IPS-20b (cell line): ENCODE measurements at regions not wholly inside any gene's neighbourhood (a gene's known extent, or its start where the extent isn't known, plus 50 kb on each side); places are given as distances from the start of the nearest gene placed in this dataset.

Experiments
- H3K27ac ChIP-seq: one replicate; pipeline ENCODE4 v1.5.1; 2013; ENCODE audit warnings: low read length
- H3K27me3 ChIP-seq: 2 replicates; pipeline ENCODE4 v1.6.1; 2013; ENCODE audit warnings: mild to moderate bottlenecking, low read length, inconsistent platforms; ENCODE audit not compliant: insufficient read depth
- H3K36me3 ChIP-seq: 2 replicates; pipeline ENCODE4 v1.6.1; 2013; ENCODE audit warnings: low read depth, mild to moderate bottlenecking, inconsistent platforms, low read length, moderate library complexity; ENCODE audit not compliant: insufficient read depth
- H3K4me1 ChIP-seq: 2 replicates; pipeline ENCODE4 v1.6.1; 2013; ENCODE audit warnings: mild to moderate bottlenecking, control low read depth, inconsistent platforms, low read length, moderate library complexity; ENCODE audit not compliant: insufficient read depth
- H3K4me3 ChIP-seq: 2 replicates; pipeline ENCODE4 v1.5.1; 2013; ENCODE audit warnings: mild to moderate bottlenecking, low read length, inconsistent platforms
- H3K9ac ChIP-seq: 2 replicates; pipeline ENCODE4 v1.6.1; 2013; ENCODE audit warnings: low read depth, mild to moderate bottlenecking, inconsistent platforms, low read length, moderate library complexity
- H3K9me3 ChIP-seq: 2 replicates; pipeline ENCODE4 v1.6.1; 2013; ENCODE audit warnings: mild to moderate bottlenecking, low read depth, low read length, inconsistent platforms; ENCODE audit not compliant: insufficient read depth

GRCh38 chr6:140571145-140571544 lies 1196.7 kb upstream of the CITED2 start:
- H3K4me3 ChIP-seq, result no peak overlapping the region
- no peaks in the 10 kb centered on the region for H3K9me3 ChIP-seq
- H3K27me3 ChIP-seq, result no peaks in the 10 kb centered on the region
- H3K27ac ChIP-seq, result no peak overlapping the region
- peaks cover 6% of the 10 kb centered on the region for H3K4me1 ChIP-seq
- no peak overlapping the region for H3K9ac ChIP-seq
- no peaks in the 10 kb centered on the region for H3K36me3 ChIP-seq

DNA sequence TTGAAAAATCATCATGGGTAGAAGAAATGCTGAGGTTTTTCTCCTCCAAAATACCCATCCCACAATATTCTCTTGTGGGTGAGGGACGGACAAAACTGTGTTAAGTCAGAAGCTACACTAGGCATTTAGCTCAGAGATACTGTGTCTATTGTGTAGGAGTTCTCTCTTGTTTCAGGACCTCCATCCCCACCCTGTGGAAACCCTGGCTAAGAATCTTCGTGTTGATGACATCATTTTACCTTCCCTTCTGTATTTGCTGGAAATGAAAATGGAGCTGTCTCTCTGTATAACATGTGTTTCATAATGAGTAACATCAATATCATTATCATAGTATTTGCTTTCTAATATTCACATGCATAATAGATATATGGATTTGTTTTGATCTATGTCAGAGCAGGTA lies 1193.0 kb upstream of the CITED2 start:
- Histone ChIP-seq H3K27ac (no peak overlapping the region), H3K9ac (no peak overlapping the region), H3K36me3 (no peaks in the 10 kb centered on the region), H3K27me3 (no peaks in the 10 kb centered on the region), H3K9me3 (no peaks in the 10 kb centered on the region), H3K4me3 (no peak overlapping the region), H3K4me1 (peaks cover 5% of the 10 kb centered on the region)

DNA sequence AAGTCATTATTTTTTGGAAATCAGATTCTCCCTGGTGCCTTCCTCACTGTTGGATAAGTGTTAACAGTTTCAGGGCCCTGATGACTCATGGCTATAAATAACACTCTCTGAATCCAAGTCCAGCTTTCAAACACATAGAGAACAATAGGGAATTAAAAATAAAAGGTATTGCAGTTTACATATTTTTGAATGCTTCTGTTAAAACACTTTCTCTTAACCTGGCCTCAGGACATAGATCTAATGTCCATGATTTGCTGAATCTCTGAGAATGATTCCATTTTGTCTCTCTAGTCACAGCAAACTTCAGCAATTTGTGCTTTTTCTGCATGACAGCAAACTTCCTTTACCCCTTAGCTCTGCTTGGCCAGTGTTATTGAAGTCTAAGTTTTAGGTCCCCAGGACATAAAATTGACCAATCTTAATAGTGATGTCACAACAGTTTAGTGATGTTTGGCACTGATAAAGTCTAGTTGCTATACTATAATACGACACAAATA lies 1192.4 kb upstream of the CITED2 start:
- H3K9me3 ChIP-seq, result no peaks in the 10 kb centered on the region
- H3K9ac ChIP-seq, result no peak overlapping the region
- no peak overlapping the region for H3K27ac ChIP-seq
- H3K36me3 ChIP-seq, result no peaks in the 10 kb centered on the region
- H3K4me1 ChIP-seq, result no peaks in the 10 kb centered on the region; the same call in 1 of the 2 replicates
- no peak overlapping the region for H3K4me3 ChIP-seq
- H3K27me3 ChIP-seq, result no peaks in the 10 kb centered on the region

- Histone ChIP-seq H3K4me1 (no peaks in the 10 kb centered on the region; the same call in 1 of the 2 replicates), H3K4me3 (no peak overlapping the region), H3K27ac (no peak overlapping the region), H3K9me3 (no peaks in the 10 kb centered on the region), H3K36me3 (no peaks in the 10 kb centered on the region), H3K27me3 (no peaks in the 10 kb centered on the region), H3K9ac (no peak overlapping the region)
Measured at GRCh38 chr6:140563728-140564127, 1189.3 kb upstream of the CITED2 start.

DNA sequence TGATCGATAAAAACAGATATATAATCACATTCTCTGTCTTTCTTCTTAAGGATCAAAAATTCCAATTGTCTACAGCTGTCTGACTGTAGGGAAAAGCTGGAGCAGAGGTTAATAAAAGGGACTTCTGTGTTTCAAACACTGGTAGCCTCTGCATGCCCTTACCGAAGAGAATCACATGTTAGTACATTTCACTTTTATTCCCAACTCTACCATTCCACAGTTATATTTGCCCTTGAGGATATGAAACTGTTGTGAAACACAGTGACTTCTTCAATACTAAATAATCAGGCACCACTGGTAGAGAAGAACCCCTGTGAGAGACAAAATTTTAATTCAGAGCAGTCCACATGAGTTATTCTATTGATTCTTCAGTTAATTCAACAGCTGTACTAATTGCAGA lies 1187.3 kb upstream of the CITED2 start:
- Histone ChIP-seq H3K9me3 (no peaks in the 10 kb centered on the region), H3K4me3 (no peak overlapping the region), H3K9ac (no peak overlapping the region), H3K27ac (no peak overlapping the region), H3K27me3 (no peaks in the 10 kb centered on the region), H3K36me3 (no peaks in the 10 kb centered on the region), H3K4me1 (no peaks in the 10 kb centered on the region; the same call in 1 of the 2 replicates)

DNA sequence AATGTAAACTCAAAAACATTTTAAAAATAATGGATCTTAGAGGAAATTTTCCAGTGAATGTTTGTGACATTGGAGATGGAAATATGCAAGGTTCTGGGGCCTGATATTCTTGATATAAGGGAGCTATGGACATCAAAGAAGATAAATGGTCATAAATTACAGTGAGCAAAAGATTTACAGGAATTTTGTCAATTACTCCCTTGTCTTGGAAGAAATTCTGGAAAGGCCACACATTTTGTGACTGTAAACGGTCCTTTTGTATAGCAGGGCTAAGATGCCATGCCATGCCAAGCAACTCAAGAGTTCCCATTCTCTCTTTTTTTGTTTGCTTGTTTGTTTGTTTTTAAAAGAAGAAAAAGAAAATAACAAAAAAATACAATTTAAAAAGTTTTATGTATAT lies 1186.2 kb upstream of the CITED2 start:
- H3K9me3 ChIP-seq, result no peaks in the 10 kb centered on the region
- H3K4me1 ChIP-seq, result no peaks in the 10 kb centered on the region
- H3K36me3 ChIP-seq, result no peaks in the 10 kb centered on the region
- no peak overlapping the region for H3K4me3 ChIP-seq
- no peak overlapping the region for H3K9ac ChIP-seq
- H3K27me3 ChIP-seq, result no peaks in the 10 kb centered on the region
- no peak overlapping the region for H3K27ac ChIP-seq

DNA sequence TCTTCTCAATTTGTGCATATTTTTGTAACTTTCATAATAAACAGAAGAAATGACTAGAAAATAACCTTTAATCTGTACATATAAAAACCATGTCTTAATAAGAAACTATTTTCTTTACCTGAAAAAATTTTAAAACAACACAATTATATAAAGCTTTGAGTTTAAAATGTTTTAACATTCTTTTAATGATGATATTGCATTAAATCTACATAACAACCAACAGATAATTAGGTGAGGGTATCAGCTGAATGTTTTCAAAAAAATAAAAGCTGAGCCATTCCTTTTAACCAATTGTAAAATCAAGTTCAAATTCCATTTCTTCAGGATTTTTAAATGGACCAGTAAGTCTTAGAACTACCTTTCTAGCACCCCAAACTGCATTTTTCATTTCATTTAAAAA lies 1185.0 kb upstream of the CITED2 start:
- Histone ChIP-seq H3K27me3 (no peaks in the 10 kb centered on the region), H3K36me3 (no peaks in the 10 kb centered on the region), H3K9me3 (no peaks in the 10 kb centered on the region), H3K9ac (no peak overlapping the region), H3K4me1 (no peaks in the 10 kb centered on the region), H3K4me3 (no peak overlapping the region), H3K27ac (no peak overlapping the region)

- H3K9me3 ChIP-seq, result no peaks in the 10 kb centered on the region
- H3K4me3 ChIP-seq, result no peak overlapping the region
- H3K36me3 ChIP-seq, result no peaks in the 10 kb centered on the region
- no peaks in the 10 kb centered on the region for H3K4me1 ChIP-seq
- no peaks in the 10 kb centered on the region for H3K27me3 ChIP-seq
- H3K9ac ChIP-seq, result no peak overlapping the region
- H3K27ac ChIP-seq, result no peak overlapping the region
Measured at GRCh38 chr6:140554421-140554820, 1180.0 kb upstream of the CITED2 start.

- Histone ChIP-seq H3K9me3 (no peaks in the 10 kb centered on the region), H3K4me3 (no peak overlapping the region), H3K9ac (no peak overlapping the region), H3K36me3 (no peaks in the 10 kb centered on the region), H3K27ac (no peak overlapping the region), H3K4me1 (no peaks in the 10 kb centered on the region), H3K27me3 (no peaks in the 10 kb centered on the region)
Measured at GRCh38 chr6:140548366-140548765, 1173.9 kb upstream of the CITED2 start.

DNA sequence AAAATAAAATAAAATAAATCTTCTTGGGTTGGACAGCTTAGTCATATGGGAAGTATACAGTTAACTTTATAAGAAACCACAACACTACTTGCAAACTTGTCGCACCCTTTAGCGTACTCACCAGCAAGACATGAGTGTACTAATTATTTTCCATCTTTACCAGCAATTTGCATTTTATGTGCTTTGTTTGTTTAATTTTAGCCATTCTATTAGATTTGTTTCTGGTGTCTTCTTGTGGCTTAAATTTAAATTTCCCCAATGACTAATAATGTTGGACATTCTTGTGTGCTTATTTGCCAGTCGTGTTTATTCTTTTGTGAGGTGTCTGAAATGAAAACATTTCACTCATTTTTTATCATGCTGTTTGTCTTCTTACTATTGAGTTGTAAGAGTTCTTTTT lies 1172.2 kb upstream of the CITED2 start:
- Histone ChIP-seq H3K4me1 (no peaks in the 10 kb centered on the region), H3K36me3 (no peaks in the 10 kb centered on the region), H3K9me3 (no peaks in the 10 kb centered on the region), H3K27me3 (no peaks in the 10 kb centered on the region), H3K9ac (no peak overlapping the region), H3K4me3 (no peak overlapping the region), H3K27ac (no peak overlapping the region)

DNA sequence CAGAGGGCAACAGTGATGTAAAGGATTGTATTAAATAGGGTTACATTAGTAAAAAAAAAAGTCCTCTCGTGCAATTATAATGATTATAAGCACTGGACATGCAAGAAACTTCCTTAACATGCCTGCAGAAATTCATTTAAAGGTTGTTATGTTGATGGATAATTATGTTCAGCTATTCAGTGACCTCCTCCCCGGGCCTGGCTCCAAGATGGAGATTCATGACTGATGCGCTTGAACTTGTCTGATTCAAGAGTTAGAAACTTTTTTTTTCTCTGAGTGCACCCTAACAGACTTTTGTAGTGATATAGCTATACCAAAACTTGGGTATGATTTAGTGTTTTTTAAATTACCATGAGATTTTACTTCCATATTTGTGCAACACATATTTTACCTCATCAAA lies 1170.0 kb upstream of the CITED2 start:
- H3K9ac ChIP-seq, result no peak overlapping the region
- H3K36me3 ChIP-seq, result no peaks in the 10 kb centered on the region
- no peak overlapping the region for H3K4me3 ChIP-seq
- no peaks in the 10 kb centered on the region for H3K27me3 ChIP-seq
- no peak overlapping the region for H3K27ac ChIP-seq
- H3K4me1 ChIP-seq, result no peaks in the 10 kb centered on the region
- H3K9me3 ChIP-seq, result no peaks in the 10 kb centered on the region

- H3K9ac ChIP-seq, result no peak overlapping the region
- H3K27ac ChIP-seq, result no peak overlapping the region
- H3K27me3 ChIP-seq, result no peaks in the 10 kb centered on the region
- H3K4me1 ChIP-seq, result peaks cover 12% of the 10 kb centered on the region
- no peaks in the 10 kb centered on the region for H3K36me3 ChIP-seq
- no peaks in the 10 kb centered on the region for H3K9me3 ChIP-seq
- H3K4me3 ChIP-seq, result no peak overlapping the region
Measured at GRCh38 chr6:140542863-140543262, 1168.4 kb upstream of the CITED2 start.

DNA sequence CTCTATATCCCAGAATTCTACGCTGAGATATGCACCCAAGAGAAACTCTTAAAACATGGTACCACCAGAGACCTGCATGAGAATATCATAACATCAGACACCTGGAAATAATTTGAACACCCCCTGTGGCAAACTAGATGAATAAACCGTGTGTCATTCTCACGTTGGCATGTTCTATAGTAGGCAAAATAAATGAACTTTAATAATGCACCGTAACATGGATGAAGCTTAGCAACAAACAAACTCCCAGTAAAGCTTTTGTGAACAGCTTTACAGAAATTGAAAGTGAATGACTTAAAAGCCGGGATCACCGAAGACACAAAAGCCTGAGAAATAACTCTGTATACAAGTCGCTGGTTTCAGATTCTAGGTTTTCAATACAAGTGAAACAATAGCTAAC lies 1166.8 kb upstream of the CITED2 start:
- Histone ChIP-seq H3K27me3 (no peaks in the 10 kb centered on the region), H3K9ac (no peak overlapping the region), H3K4me3 (no peak overlapping the region), H3K4me1 (peaks cover 20% of the 10 kb centered on the region), H3K36me3 (no peaks in the 10 kb centered on the region), H3K27ac (no peak overlapping the region), H3K9me3 (no peaks in the 10 kb centered on the region)
